Activated gamma-delta T cell treated with anti-CD3 and anti-CD28 coated beads, Interleukin-2, amount 50 U/mL, for 16 hours (primary cell): ENCODE measurements at regions not wholly inside any gene's neighbourhood (a gene's known extent, or its start where the extent isn't known, plus 50 kb on each side); places are given as distances from the start of the nearest gene placed in this dataset.

Experiments
- DNase-seq: peaks from one replicate; pipeline ENCODE4 v3.0.0-alpha.2; 2020; ENCODE audit warnings: low read depth

- no peak for DNase-seq
These were observed 397.9 kb upstream of the NR5A2 start for GRCh38 chr1:199629624-199630023.

DNA sequence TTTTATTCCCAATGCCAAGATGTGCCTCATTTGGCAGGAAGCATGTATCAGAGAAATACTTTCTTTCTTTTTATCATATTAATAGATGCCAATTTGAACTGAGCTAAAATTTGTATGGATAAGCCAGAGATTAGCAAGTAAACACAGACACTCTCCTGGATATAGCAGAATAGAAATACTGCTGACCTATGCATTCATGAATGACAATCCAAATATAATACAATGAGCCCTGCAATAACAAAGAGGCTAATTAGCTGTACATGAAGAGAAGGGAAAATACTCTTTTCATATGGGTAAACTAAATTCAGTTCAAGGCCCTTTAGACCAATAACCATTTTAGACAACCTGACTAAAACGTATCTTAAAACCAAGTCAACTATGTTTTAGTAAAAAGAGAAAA, 388.1 kb upstream of the NR5A2 start:
- DNase-seq: no peak

GRCh38 chr1:199641531-199641930, 386.0 kb upstream of the NR5A2 start:
- DNase-seq: no peak

DNA sequence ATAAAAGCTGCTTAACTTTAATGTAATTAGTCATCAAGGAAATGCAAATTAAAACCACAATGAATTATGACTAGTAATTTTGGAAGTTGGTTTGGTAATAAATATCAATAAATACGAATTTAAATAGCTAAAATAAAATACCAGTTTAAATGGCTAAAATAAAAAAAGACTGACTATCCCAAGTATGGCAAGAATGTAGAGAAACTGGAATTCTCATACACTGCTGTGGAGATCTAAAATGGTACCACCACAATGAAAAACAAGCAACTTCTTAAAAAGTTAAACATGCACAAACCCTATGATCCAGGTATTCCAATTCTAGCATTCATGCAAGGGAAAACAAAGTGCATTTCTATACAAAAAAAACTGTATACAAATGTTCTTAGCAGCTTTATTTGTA, 382.6 kb upstream of the NR5A2 start:
- no peak for DNase-seq

GRCh38 chr1:199646761-199647160, 380.7 kb upstream of the NR5A2 start:
- no peak for DNase-seq

DNA sequence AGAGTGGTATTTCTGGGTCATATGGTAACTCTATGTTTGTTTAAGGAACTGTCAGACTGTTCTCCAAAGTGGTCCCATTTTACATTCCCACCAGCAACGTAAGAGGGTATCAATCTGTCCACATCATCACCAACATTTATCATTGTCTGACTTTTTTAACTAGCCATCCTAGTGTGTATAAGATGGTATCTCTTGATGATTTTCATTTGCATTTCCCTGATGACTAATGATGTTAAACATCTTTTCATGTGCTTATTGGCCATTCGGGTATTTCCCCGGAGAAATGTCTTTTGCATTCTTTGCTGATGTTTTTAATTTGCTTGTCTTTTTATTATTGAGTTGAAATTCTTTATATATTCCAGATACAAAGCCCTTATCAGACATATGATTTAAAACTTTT, 370.1 kb upstream of the NR5A2 start:
- DNase-seq: no peak

GRCh38 chr1:199660071-199660470, 367.4 kb upstream of the NR5A2 start:
- DNase-seq: no peak

- DNase-seq: no peak
These were observed 362.1 kb upstream of the NR5A2 start for GRCh38 chr1:199665371-199665770.

- DNase-seq: no peak
These were observed 360.4 kb upstream of the NR5A2 start for GRCh38 chr1:199667089-199667488.

- no peak for DNase-seq
These were observed 357.6 kb upstream of the NR5A2 start for GRCh38 chr1:199669916-199670315.

DNA sequence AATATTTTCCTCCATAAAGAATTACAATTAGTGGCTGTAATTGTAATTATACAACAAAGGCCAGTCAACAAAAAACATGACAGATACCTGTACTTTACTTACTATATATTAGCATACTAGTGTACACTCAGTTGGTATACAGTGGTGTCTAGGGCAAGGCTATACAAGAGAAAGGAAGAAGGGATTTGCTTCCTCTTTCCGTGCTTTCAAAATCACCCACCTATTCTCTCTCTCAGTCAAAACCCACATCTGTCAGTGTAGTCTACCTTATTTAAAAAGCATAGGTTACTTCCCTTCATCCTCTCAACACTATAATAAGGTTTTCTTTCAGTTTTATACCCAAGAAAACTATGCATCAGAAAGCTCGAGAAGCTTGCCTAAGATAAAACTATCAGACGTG, 355.8 kb upstream of the NR5A2 start:
- no peak for DNase-seq

DNA sequence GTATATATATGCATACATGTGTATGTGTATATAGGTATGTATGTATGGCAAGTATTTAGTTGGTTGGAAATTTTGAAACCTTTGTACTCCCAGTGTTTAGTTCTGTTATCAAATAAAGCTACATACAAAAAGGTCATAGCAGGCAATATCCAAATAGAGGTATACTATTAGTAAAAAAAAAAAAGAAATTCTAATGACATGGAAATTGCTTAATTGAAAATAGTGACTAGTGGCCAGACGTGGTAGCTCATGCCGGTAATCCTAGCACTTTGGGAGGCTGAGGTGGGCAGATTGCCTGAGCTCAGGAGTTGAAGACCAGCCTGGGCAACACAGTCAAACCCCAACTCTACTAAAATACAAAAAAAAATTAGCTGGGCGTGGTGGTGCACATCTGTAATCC, 351.6 kb upstream of the NR5A2 start:
- no peak for DNase-seq

- DNase-seq: no peak
These were observed 348.7 kb upstream of the NR5A2 start for GRCh38 chr1:199678771-199679170.

- no peak for DNase-seq
These were observed 345.4 kb upstream of the NR5A2 start for GRCh38 chr1:199682081-199682480.

DNA sequence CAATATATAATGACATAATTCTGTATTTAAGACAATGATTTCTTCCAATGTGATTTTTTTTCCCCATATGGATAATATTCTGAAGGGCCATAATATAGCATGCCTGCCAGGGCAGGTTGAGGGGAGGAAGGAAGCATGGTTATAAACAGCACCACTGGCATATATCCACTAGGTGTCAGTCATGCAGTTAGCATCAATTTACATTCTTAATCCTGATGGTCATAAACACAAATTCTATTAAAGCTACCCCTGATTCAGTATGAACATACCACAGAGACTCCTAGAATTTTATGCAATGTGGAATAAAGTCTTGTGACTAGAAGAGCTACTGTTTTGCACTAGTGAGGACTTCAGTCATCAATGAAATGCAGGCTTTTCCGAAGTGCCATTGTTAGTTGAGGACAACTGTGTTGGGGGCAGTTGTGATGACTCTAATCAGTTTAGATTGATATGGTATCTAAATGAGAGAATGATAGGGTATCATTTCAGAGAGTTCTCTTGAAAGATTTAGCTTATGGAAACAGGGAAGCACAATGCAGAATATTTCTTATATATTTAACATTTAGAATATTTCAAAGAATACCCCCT, 342.7 kb upstream of the NR5A2 start:
- no peak for DNase-seq

DNA sequence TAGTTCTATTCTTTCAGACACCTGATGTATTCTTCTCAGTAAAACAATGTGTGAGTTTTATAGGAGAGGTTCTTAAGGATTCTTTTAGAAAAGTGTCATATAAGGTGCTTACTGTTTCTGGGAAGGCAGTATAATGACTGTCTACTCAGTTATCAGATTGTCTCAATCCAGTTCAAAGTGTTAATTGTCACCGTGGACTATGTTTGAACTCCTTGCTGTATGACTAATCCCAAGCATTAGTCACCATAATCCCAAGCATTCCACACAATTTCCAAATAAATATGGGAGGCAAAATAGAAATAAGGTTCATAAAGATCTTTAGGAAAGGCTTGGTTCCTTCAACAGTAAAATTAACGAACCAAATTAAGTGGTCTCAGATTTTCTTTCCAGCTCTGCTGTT, 342.1 kb upstream of the NR5A2 start:
- no peak for DNase-seq

- DNase-seq: no peak
These were observed 340.2 kb upstream of the NR5A2 start for GRCh38 chr1:199687321-199687720.

DNA sequence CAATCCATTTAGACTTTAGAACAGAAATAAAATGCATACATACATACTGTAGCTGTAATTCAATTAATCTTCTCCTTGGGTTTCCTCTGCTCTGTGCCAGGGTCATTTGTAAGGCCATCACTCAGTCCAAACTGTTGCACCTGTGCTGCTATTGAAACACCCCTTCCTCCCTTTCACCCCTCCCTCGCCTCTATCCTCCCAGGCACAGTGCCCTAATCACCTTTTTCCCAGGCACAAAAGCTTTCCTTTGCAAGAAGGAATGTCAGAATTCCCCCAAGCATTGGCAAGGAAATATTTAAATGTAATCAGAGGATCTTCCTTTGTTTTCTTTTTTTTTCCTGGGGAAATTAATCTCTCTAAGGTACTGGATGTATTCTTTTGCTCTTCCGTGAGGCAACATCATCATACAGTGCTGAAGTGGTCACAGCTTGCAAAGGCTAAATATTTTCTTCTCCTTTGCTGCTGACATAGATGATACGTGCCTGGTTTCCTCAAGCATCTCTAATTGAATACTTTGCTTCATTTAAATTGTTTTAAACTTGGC, 339.3 kb upstream of the NR5A2 start:
- no peak for DNase-seq

DNA sequence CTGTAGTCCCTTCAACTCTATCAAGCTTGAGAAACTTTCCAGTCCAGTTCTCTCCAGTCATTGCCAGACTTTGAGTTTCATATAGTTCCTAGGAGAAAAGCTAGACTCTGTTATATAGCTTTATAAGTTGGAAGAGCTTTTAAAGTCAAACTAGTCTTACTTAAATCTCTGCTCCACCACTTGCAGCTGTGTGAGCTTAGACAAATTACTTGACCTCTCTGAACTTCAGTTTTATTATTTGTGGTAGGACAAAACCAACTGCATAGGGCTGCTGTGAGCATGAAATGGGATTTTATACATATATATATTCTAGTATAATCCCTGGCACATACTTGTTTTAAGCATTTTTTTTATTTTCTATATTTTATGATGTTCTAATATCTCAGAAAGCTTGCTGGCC, 338.7 kb upstream of the NR5A2 start:
- no peak for DNase-seq

DNA sequence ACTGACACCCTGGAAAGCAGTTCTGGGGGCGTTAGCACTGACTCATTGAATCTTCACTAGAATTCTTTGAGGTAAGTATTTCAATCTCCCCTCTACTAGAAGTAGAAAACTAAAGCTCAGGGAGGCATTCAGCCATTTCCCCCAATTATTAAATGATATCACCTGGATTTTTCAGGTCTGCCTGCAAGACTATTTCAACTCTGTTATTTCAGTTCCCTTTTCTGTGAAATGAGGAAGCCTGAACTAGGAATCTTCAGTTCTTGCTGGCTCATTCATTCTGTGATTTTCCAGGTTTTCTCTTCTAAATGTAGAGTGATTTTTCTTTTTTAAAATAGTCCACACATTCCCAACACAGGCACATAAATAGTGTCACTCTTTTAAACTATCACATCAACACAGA, 337.0 kb upstream of the NR5A2 start:
- no peak for DNase-seq

DNA sequence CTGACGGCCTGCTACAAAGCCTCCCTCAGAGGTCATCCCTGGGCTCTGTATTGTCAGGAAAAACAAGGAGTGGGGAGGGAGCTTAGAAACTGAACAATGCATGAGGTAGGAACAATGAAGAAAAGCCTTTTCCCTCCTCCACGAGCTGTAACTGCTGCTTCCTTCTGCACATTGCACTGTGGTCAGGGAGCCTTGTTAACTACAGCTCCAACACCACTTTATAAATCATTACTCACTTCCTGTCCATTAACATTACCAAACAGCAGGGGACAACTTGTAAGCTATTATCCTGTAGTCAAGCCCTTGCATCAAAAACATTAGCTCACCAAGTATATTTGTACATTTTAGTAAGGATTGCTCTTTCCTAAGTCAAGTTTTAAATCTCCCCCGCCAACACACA, 336.0 kb upstream of the NR5A2 start:
- no peak for DNase-seq

DNA sequence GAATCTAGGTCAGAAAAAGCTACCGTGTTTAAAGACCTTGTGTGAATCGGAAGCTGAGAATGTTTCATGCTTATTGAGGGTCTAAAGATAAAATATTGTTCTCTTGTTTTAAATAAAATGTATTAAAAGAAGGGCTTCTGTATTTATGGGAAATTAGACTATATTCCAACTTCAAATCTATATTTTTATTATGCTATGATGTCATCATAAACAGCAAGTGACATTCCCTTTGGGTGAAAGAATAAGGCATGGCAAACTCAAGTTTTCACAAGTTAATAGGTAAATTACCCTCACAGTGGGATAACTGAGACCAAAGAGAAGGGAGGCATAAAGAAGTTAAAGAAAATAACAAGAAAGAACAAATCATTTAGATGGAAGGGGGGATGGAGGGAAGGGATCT, 333.8 kb upstream of the NR5A2 start:
- DNase-seq: no peak

DNA sequence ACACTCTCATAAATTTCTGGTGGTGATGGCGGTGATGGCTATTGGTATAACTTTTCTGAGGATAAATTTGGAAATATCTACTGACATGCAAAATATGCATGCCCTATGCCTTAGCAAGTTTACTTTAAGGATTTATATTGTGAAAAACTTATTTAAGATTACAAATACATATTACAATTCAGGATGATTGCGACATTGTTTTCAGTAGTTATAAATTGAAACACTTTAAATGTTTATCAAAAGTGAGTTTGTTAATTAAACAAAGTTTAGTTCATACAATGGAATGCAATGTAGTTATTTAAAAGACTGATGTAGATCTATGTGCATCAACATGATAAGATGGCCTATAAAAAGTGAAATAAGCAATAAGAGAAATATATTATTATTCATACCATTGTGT, 331.3 kb upstream of the NR5A2 start:
- DNase-seq: no peak

- no peak for DNase-seq
These were observed 329.3 kb upstream of the NR5A2 start for GRCh38 chr1:199698222-199698621.

DNA sequence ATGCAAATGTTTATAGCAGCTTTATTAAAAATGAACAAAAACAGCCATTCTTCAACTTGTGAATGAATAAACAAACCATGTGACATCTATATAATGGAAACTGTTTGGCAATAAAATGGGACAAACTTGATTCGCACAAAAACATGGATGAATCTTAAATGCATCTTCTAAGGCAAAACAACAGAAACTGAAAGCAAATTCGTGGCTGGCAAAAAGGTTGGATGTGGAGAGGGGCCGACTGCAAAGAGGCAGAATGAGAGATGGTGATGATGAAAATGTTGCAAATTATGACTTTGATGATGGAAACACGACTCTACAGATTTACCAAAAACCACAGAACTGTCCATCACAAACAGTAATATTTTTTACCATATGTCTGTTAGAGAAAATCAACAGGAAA, 327.0 kb upstream of the NR5A2 start:
- DNase-seq: no peak
